Fibroblast of pulmonary artery (primary cell): ENCODE measurements at regions not wholly inside any gene's neighbourhood (a gene's known extent, or its start where the extent isn't known, plus 50 kb on each side); places are given as distances from the start of the nearest gene placed in this dataset.

Source experiments
- DNase-seq: peaks from one replicate; pipeline ENCODE4 v3.0.0-alpha.2; 2010; ENCODE audit warnings: low read depth
- H3K4me3 ChIP-seq: replicated peaks from 2 replicates; pipeline ENCODE4 v1.5.1; 2011; ENCODE audit warnings: low read depth, mild to moderate bottlenecking, control low read depth, low read length, moderate library complexity
- CTCF ChIP-seq: IDR thresholded peaks from 2 replicates; pipeline ENCODE4 v1.5.1; 2011; ENCODE audit warnings: mild to moderate bottlenecking, control low read depth, low read length, inconsistent platforms; ENCODE audit errors: missing control alignments

GRCh38 chr5:65078331-65078730 is 309.6 kb downstream of the CWC27 start:
- no peak for DNase-seq
- TF ChIP-seq CTCF = no peak
- no peak overlapping the region for H3K4me3 ChIP-seq

GRCh38 chr5:65081071-65081470 is 312.3 kb downstream of the CWC27 start:
- no peak for TF ChIP-seq CTCF
- DNase-seq = no peak
- no peak overlapping the region for H3K4me3 ChIP-seq

GRCh38 chr5:65084795-65085515 is 316.2 kb downstream of the CWC27 start:
- H3K4me3 ChIP-seq = no peak overlapping the region
- no peak for DNase-seq
- TF ChIP-seq CTCF = no peak

GRCh38 chr5:65085516-65085850 is 316.8 kb downstream of the CWC27 start:
- DNase-seq = no peak
- TF ChIP-seq CTCF = no peak
- no peak overlapping the region for H3K4me3 ChIP-seq

GRCh38 chr5:65086234-65086890 is 317.6 kb downstream of the CWC27 start:
- no peak for DNase-seq
- no peak for TF ChIP-seq CTCF
- H3K4me3 ChIP-seq = no peak overlapping the region

GRCh38 chr5:65087154-65087553 is 318.4 kb downstream of the CWC27 start:
- TF ChIP-seq CTCF = no peak
- no peak overlapping the region for H3K4me3 ChIP-seq
- no peak for DNase-seq

GRCh38 chr5:65094279-65094678 is 325.5 kb downstream of the CWC27 start:
- no peak for DNase-seq
- no peak overlapping the region for H3K4me3 ChIP-seq
- TF ChIP-seq CTCF = no peak
